ENCODE measurements at regions not wholly inside any gene's neighbourhood (a gene's known extent, or its start where the extent isn't known, plus 50 kb on each side); places are given as distances from the start of the nearest gene placed in this dataset.

DNA sequence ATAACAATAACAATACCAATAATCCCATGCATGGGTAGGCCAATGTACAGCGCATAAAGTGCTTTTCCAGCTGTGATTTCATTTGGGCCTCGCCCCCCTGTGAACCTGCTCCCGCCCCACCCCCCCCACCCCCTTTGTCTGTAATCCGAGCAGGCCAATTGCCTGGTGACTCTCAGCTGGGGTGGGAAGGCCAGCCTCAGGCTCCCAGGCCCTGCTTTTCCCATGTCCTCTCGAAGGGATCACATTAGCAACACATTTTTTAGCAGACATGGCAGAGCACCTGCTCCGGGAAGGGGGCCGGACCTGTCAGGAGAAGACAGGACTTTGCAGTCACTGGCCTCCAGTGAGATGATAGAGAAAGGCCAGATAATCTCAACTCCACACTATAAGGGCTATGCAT, 439.3 kb downstream of the RPS24 start:
- intact Hi-C loops (cut with DNase I) = no loop called here
- H3K27me3 ChIP-seq = no peaks in the 10 kb centered on the region
- H3K4me3 ChIP-seq = no peak overlapping the region
- TF ChIP-seq POLR2A (IDR thresholded peaks at IDR 0.05) = no peak
- TF ChIP-seq, protein P1, sequence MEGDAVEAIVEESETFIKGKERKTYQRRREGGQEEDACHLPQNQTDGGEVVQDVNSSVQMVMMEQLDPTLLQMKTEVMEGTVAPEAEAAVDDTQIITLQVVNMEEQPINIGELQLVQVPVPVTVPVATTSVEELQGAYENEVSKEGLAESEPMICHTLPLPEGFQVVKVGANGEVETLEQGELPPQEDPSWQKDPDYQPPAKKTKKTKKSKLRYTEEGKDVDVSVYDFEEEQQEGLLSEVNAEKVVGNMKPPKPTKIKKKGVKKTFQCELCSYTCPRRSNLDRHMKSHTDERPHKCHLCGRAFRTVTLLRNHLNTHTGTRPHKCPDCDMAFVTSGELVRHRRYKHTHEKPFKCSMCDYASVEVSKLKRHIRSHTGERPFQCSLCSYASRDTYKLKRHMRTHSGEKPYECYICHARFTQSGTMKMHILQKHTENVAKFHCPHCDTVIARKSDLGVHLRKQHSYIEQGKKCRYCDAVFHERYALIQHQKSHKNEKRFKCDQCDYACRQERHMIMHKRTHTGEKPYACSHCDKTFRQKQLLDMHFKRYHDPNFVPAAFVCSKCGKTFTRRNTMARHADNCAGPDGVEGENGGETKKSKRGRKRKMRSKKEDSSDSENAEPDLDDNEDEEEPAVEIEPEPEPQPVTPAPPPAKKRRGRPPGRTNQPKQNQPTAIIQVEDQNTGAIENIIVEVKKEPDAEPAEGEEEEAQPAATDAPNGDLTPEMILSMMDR (IDR thresholded peaks at IDR 0.05) = no peak
- no peaks in the 10 kb centered on the region for H3K4me1 ChIP-seq
- no peak for DNase-seq
- 75% methylated on average over 7 of the region's 7 CpGs for WGBS (ENCODE audit: insufficient coverage, low coverage, low lambda C conversion rate, missing lambda C conversion rate)
- H3K27ac ChIP-seq = no peak overlapping the region
- H3K36me3 ChIP-seq = no peaks in the 10 kb centered on the region
- no peaks in the 10 kb centered on the region for H3K9me3 ChIP-seq
- no peak for ATAC-seq

DNA sequence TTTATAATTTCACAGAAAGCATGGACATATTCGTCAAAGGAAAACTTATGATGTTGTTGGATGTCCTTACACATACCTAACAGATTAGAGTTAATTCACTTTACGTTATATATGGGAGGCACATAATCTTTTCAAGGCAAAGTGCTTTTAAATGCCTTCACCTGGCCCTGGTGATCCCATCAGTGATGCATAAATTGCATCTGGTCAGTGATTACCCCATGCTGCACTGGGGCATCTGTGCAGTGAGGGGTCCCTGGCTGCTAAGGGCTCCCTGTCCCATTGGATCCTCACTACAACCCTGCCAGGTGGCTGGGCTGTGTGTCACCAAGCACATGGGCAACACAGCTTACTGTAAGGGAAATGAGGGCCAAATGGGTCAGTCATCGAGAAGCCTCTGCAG, 441.1 kb downstream of the RPS24 start:
- Histone ChIP-seq H3K4me1 (no peaks in the 10 kb centered on the region), H3K9me3 (no peaks in the 10 kb centered on the region), H3K27me3 (no peaks in the 10 kb centered on the region), H3K36me3 (no peaks in the 10 kb centered on the region), H3K4me3 (no peak overlapping the region), H3K27ac (no peak overlapping the region)
- intact Hi-C loops (cut with DNase I) = no loop called here
- ATAC-seq = no peak
- 80% methylated on average over 2 of the region's 3 CpGs for WGBS (ENCODE audit: insufficient coverage, low coverage, low lambda C conversion rate, missing lambda C conversion rate)
- no peak for DNase-seq
- TF ChIP-seq, protein P1 (IDR thresholded peaks at IDR 0.05) = no peak
- no peak for TF ChIP-seq POLR2A (IDR thresholded peaks at IDR 0.05)

- Histone ChIP-seq H3K36me3 (no peaks in the 10 kb centered on the region), H3K4me3 (no peak overlapping the region), H3K27ac (no peak overlapping the region), H3K27me3 (no peaks in the 10 kb centered on the region), H3K4me1 (no peaks in the 10 kb centered on the region), H3K9me3 (no peaks in the 10 kb centered on the region)
- no peak for DNase-seq
- WGBS (ENCODE audit: insufficient coverage, low coverage, low lambda C conversion rate, missing lambda C conversion rate) = 67% methylated on average over 2 of the region's 7 CpGs
- TF ChIP-seq, protein P1 (IDR thresholded peaks at IDR 0.05) = no peak
- TF ChIP-seq POLR2A (IDR thresholded peaks at IDR 0.05) = no peak
- intact Hi-C loops (cut with DNase I) = no loop called here
- no peak for ATAC-seq
These were observed 441.8 kb downstream of the RPS24 start for GRCh38 chr10:78475437-78475836.

DNA sequence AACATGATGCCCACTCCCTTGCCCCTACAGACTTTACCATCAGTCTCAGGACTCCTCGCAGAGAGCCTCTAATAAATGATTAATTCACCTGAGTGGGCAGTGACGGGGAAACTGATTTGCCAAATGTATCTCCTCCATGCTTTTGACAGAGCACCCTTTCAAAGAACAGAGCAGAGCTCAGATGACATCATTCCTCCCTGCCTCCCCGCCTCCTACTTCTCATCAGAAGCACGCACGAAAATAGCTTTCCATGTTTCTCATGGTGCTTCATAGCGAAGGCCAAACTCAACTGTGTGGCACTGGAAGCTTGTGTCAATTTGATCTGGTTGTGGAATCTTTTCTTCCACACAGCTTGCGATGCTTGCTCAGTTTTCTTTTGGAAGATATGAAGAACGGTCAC, 442.5 kb downstream of the RPS24 start:
- H3K27me3 ChIP-seq = no peaks in the 10 kb centered on the region
- ATAC-seq = no peak
- TF ChIP-seq, protein P1 (IDR thresholded peaks at IDR 0.05) = no peak
- TF ChIP-seq POLR2A (IDR thresholded peaks at IDR 0.05) = no peak
- H3K27ac ChIP-seq = no peak overlapping the region
- DNase-seq = no peak
- 91% methylated on average over 8 of the region's 8 CpGs for WGBS (ENCODE audit: insufficient coverage, low coverage, low lambda C conversion rate, missing lambda C conversion rate)
- intact Hi-C loops (cut with DNase I) = no loop called here
- H3K36me3 ChIP-seq = no peaks in the 10 kb centered on the region
- H3K4me1 ChIP-seq = no peaks in the 10 kb centered on the region
- no peaks in the 10 kb centered on the region for H3K9me3 ChIP-seq
- no peak overlapping the region for H3K4me3 ChIP-seq

- H3K4me3 ChIP-seq = no peak overlapping the region
- H3K4me1 ChIP-seq = no peaks in the 10 kb centered on the region
- no peak for ATAC-seq
- intact Hi-C loops (cut with DNase I) = no loop called here
- H3K36me3 ChIP-seq = no peaks in the 10 kb centered on the region
- DNase-seq = no peak
- H3K27ac ChIP-seq = no peak overlapping the region
- no peaks in the 10 kb centered on the region for H3K27me3 ChIP-seq
- TF ChIP-seq, protein P1 (IDR thresholded peaks at IDR 0.05) = no peak
- TF ChIP-seq POLR2A (IDR thresholded peaks at IDR 0.05) = no peak
- 76% methylated on average over 5 of the region's 6 CpGs for WGBS (ENCODE audit: insufficient coverage, low coverage, low lambda C conversion rate, missing lambda C conversion rate)
- H3K9me3 ChIP-seq = no peaks in the 10 kb centered on the region
These were observed 443.2 kb downstream of the RPS24 start for GRCh38 chr10:78476844-78477243.

Measured in right lobe of liver (tissue), 6 donors.